ENCODE measurements at regions not wholly inside any gene's neighbourhood (a gene's known extent, or its start where the extent isn't known, plus 50 kb on each side); places are given as distances from the start of the nearest gene placed in this dataset.

GRCh38 chr2:18790509-18791171 is 201.3 kb upstream of the NT5C1B start:
- Histone ChIP-seq H3K9me3 (ENCODE audit: low read length) (no peaks in the 10 kb centered on the region), H3K4me2 (ENCODE audit: low read depth, low read length, poor library complexity, severe bottlenecking) (no peak overlapping the region), H3K9ac (ENCODE audit: low read length) (no peak overlapping the region), H3K36me3 (ENCODE audit: insufficient read depth, low read length) (no peaks in the 10 kb centered on the region), H2AFZ (ENCODE audit: low read length) (no peak overlapping the region), H3K4me1 (ENCODE audit: low read length) (no peaks in the 10 kb centered on the region), H3K9me2 (replicated peaks; ENCODE audit: insufficient read depth, low read length) (no peaks in the 10 kb centered on the region), H4K20me1 (ENCODE audit: insufficient read depth, low read depth, low read length) (no peaks in the 10 kb centered on the region), H3K4me3 (ENCODE audit: low read length) (no peak overlapping the region), H3K27ac (ENCODE audit: low read length) (no peak overlapping the region), H3K27me3 (ENCODE audit: low read length) (no peaks in the 10 kb centered on the region), H3K79me2 (ENCODE audit: low read length) (no peaks in the 10 kb centered on the region)
- no peak for DNase-seq

- H3K9me2 ChIP-seq (replicated peaks; ENCODE audit: insufficient read depth, low read length), result no peaks in the 10 kb centered on the region
- DNase-seq, result no peak
- H3K27ac ChIP-seq (ENCODE audit: low read length), result no peak overlapping the region
- H2AFZ ChIP-seq (ENCODE audit: low read length), result no peak overlapping the region
- no peaks in the 10 kb centered on the region for H3K36me3 ChIP-seq (ENCODE audit: insufficient read depth, low read length)
- H4K20me1 ChIP-seq (ENCODE audit: insufficient read depth, low read depth, low read length), result no peaks in the 10 kb centered on the region
- no peak overlapping the region for H3K9ac ChIP-seq (ENCODE audit: low read length)
- no peak overlapping the region for H3K4me2 ChIP-seq (ENCODE audit: low read depth, low read length, poor library complexity, severe bottlenecking)
- no peaks in the 10 kb centered on the region for H3K79me2 ChIP-seq (ENCODE audit: low read length)
- no peaks in the 10 kb centered on the region for H3K9me3 ChIP-seq (ENCODE audit: low read length)
- no peak overlapping the region for H3K4me3 ChIP-seq (ENCODE audit: low read length)
- no peaks in the 10 kb centered on the region for H3K27me3 ChIP-seq (ENCODE audit: low read length)
- H3K4me1 ChIP-seq (ENCODE audit: low read length), result no peaks in the 10 kb centered on the region
These were observed 199.2 kb upstream of the NT5C1B start for GRCh38 chr2:18788592-18788991.

GRCh38 chr2:18787726-18788125 is 198.4 kb upstream of the NT5C1B start:
- H4K20me1 ChIP-seq (ENCODE audit: insufficient read depth, low read depth, low read length), result no peaks in the 10 kb centered on the region
- no peak overlapping the region for H3K4me2 ChIP-seq (ENCODE audit: low read depth, low read length, poor library complexity, severe bottlenecking)
- no peak overlapping the region for H3K4me3 ChIP-seq (ENCODE audit: low read length)

GRCh38 chr2:18784245-18784644 is 194.9 kb upstream of the NT5C1B start:
- no peak for DNase-seq
- Histone ChIP-seq H4K20me1 (ENCODE audit: insufficient read depth, low read depth, low read length) (no peaks in the 10 kb centered on the region), H2AFZ (ENCODE audit: low read length) (no peak overlapping the region), H3K79me2 (ENCODE audit: low read length) (no peaks in the 10 kb centered on the region), H3K9ac (ENCODE audit: low read length) (no peak overlapping the region), H3K4me3 (ENCODE audit: low read length) (no peak overlapping the region), H3K4me1 (ENCODE audit: low read length) (no peaks in the 10 kb centered on the region), H3K4me2 (ENCODE audit: low read depth, low read length, poor library complexity, severe bottlenecking) (no peak overlapping the region), H3K9me3 (ENCODE audit: low read length) (no peaks in the 10 kb centered on the region), H3K27ac (ENCODE audit: low read length) (no peak overlapping the region), H3K9me2 (replicated peaks; ENCODE audit: insufficient read depth, low read length) (no peaks in the 10 kb centered on the region), H3K27me3 (ENCODE audit: low read length) (no peaks in the 10 kb centered on the region), H3K36me3 (ENCODE audit: insufficient read depth, low read length) (no peaks in the 10 kb centered on the region)

More at GRCh38 chr2:18787726-18788125, 198.4 kb upstream of the NT5C1B start:
- Histone ChIP-seq H3K27ac (ENCODE audit: low read length) (no peak overlapping the region), H3K4me1 (ENCODE audit: low read length) (no peaks in the 10 kb centered on the region), H2AFZ (ENCODE audit: low read length) (no peak overlapping the region), H3K9me3 (ENCODE audit: low read length) (no peaks in the 10 kb centered on the region), H3K36me3 (ENCODE audit: insufficient read depth, low read length) (no peaks in the 10 kb centered on the region), H3K79me2 (ENCODE audit: low read length) (no peaks in the 10 kb centered on the region), H3K9me2 (replicated peaks; ENCODE audit: insufficient read depth, low read length) (no peaks in the 10 kb centered on the region), H3K27me3 (ENCODE audit: low read length) (no peaks in the 10 kb centered on the region), H3K9ac (ENCODE audit: low read length) (no peak overlapping the region)
- no peak for DNase-seq

GRCh38 chr2:18781541-18782280 is 192.3 kb upstream of the NT5C1B start:
- H3K9me2 ChIP-seq (replicated peaks; ENCODE audit: insufficient read depth, low read length), result no peaks in the 10 kb centered on the region
- H3K9me3 ChIP-seq (ENCODE audit: low read length), result no peaks in the 10 kb centered on the region
- H2AFZ ChIP-seq (ENCODE audit: low read length), result no peak overlapping the region
- DNase-seq, result no peak
- no peaks in the 10 kb centered on the region for H4K20me1 ChIP-seq (ENCODE audit: insufficient read depth, low read depth, low read length)
- H3K79me2 ChIP-seq (ENCODE audit: low read length), result no peaks in the 10 kb centered on the region
- no peaks in the 10 kb centered on the region for H3K4me1 ChIP-seq (ENCODE audit: low read length)
- no peaks in the 10 kb centered on the region for H3K36me3 ChIP-seq (ENCODE audit: insufficient read depth, low read length)
- H3K9ac ChIP-seq (ENCODE audit: low read length), result no peak overlapping the region
- no peak overlapping the region for H3K27ac ChIP-seq (ENCODE audit: low read length)
- H3K4me2 ChIP-seq (ENCODE audit: low read depth, low read length, poor library complexity, severe bottlenecking), result no peak overlapping the region
- H3K4me3 ChIP-seq (ENCODE audit: low read length), result no peak overlapping the region
- H3K27me3 ChIP-seq (ENCODE audit: low read length), result no peaks in the 10 kb centered on the region

- Histone ChIP-seq H3K27ac (ENCODE audit: low read length) (no peak overlapping the region), H3K4me2 (ENCODE audit: low read depth, low read length, poor library complexity, severe bottlenecking) (no peak overlapping the region), H2AFZ (ENCODE audit: low read length) (no peak overlapping the region), H3K4me3 (ENCODE audit: low read length) (no peak overlapping the region), H3K36me3 (ENCODE audit: insufficient read depth, low read length) (no peaks in the 10 kb centered on the region), H4K20me1 (ENCODE audit: insufficient read depth, low read depth, low read length) (no peaks in the 10 kb centered on the region), H3K9ac (ENCODE audit: low read length) (no peak overlapping the region), H3K9me3 (ENCODE audit: low read length) (no peaks in the 10 kb centered on the region), H3K27me3 (ENCODE audit: low read length) (no peaks in the 10 kb centered on the region), H3K4me1 (ENCODE audit: low read length) (no peaks in the 10 kb centered on the region), H3K9me2 (replicated peaks; ENCODE audit: insufficient read depth, low read length) (no peaks in the 10 kb centered on the region), H3K79me2 (ENCODE audit: low read length) (no peaks in the 10 kb centered on the region)
- DNase-seq, result no peak
These were observed 188.0 kb upstream of the NT5C1B start for GRCh38 chr2:18777250-18777812.

- Histone ChIP-seq H3K9me3 (ENCODE audit: low read length) (no peaks in the 10 kb centered on the region), H3K79me2 (ENCODE audit: low read length) (no peaks in the 10 kb centered on the region), H3K4me2 (ENCODE audit: low read depth, low read length, poor library complexity, severe bottlenecking) (no peak overlapping the region), H3K4me3 (ENCODE audit: low read length) (no peak overlapping the region), H4K20me1 (ENCODE audit: insufficient read depth, low read depth, low read length) (no peaks in the 10 kb centered on the region), H3K9ac (ENCODE audit: low read length) (no peak overlapping the region), H3K36me3 (ENCODE audit: insufficient read depth, low read length) (no peaks in the 10 kb centered on the region), H2AFZ (ENCODE audit: low read length) (no peak overlapping the region), H3K4me1 (ENCODE audit: low read length) (no peaks in the 10 kb centered on the region), H3K27ac (ENCODE audit: low read length) (no peak overlapping the region), H3K27me3 (ENCODE audit: low read length) (no peaks in the 10 kb centered on the region), H3K9me2 (replicated peaks; ENCODE audit: insufficient read depth, low read length) (no peaks in the 10 kb centered on the region)
- no peak for DNase-seq
These were observed 181.8 kb upstream of the NT5C1B start for GRCh38 chr2:18771212-18771611.

GRCh38 chr2:18763338-18763737 is 174.0 kb upstream of the NT5C1B start:
- H2AFZ ChIP-seq (ENCODE audit: low read length), result no peak overlapping the region
- H3K27me3 ChIP-seq (ENCODE audit: low read length), result no peaks in the 10 kb centered on the region
- H3K4me2 ChIP-seq (ENCODE audit: low read depth, low read length, poor library complexity, severe bottlenecking), result no peak overlapping the region
- no peaks in the 10 kb centered on the region for H3K9me2 ChIP-seq (replicated peaks; ENCODE audit: insufficient read depth, low read length)
- no peaks in the 10 kb centered on the region for H4K20me1 ChIP-seq (ENCODE audit: insufficient read depth, low read depth, low read length)
- no peak overlapping the region for H3K4me3 ChIP-seq (ENCODE audit: low read length)
- H3K36me3 ChIP-seq (ENCODE audit: insufficient read depth, low read length), result no peaks in the 10 kb centered on the region
- H3K79me2 ChIP-seq (ENCODE audit: low read length), result no peaks in the 10 kb centered on the region
- no peaks in the 10 kb centered on the region for H3K4me1 ChIP-seq (ENCODE audit: low read length)
- no peaks in the 10 kb centered on the region for H3K9me3 ChIP-seq (ENCODE audit: low read length)
- no peak overlapping the region for H3K27ac ChIP-seq (ENCODE audit: low read length)
- no peak for DNase-seq
- H3K9ac ChIP-seq (ENCODE audit: low read length), result no peak overlapping the region

Measured in Karpas-422 (cell line).